ENCODE measurements at regions not wholly inside any gene's neighbourhood (a gene's known extent, or its start where the extent isn't known, plus 50 kb on each side); places are given as distances from the start of the nearest gene placed in this dataset.

GRCh38 chr21:33171616-33172169 lies 58.0 kb upstream of the IFNAR2 start:
- TF ChIP-seq CTCF (IDR thresholded peaks at IDR 0.05; ENCODE audit: low read depth, low read length, missing control alignments), result no peak
- no peak for DNase-seq (ENCODE audit: low read depth)
- no peak overlapping the region for H3K4me3 ChIP-seq (ENCODE audit: low read depth, low read length)

- H3K4me3 ChIP-seq (ENCODE audit: low read depth, low read length), result no peak overlapping the region
- no peak for TF ChIP-seq CTCF (IDR thresholded peaks at IDR 0.05; ENCODE audit: low read depth, low read length, missing control alignments)
- no peak for DNase-seq (ENCODE audit: low read depth)
These were observed 55.0 kb upstream of the IFNAR2 start for GRCh38 chr21:33174756-33175155.

All from GM12864 (cell line).